GM18508 (cell line): ENCODE measurements at regions not wholly inside any gene's neighbourhood (a gene's known extent, or its start where the extent isn't known, plus 50 kb on each side); places are given as distances from the start of the nearest gene placed in this dataset.
"Not testable (repeated sequence)": the region's sequence is repeated elsewhere in the genome, so short reads cannot be mapped to it uniquely, and the experiment has no call there.

Source experiments
- ATAC-seq: cut with Tn5 transposase; IDR thresholded peaks from one replicate; pipeline ENCODE4 v1.9.1; 2021; ENCODE audit warnings: moderate number of reproducible peaks; ENCODE audit not compliant: insufficient read depth, unreplicated experiment

GRCh38 chr1:185483664-185484450 lies 166.8 kb upstream of the IVNS1ABP start:
- no peak for ATAC-seq

- ATAC-seq = no peak
Observed at GRCh38 chr1:185483217-185483616, 166.2 kb upstream of the IVNS1ABP start.

- ATAC-seq = no peak
Observed at GRCh38 chr1:185480545-185480944, 163.5 kb upstream of the IVNS1ABP start.

- ATAC-seq = no peak
Observed at GRCh38 chr1:185479796-185480195, 162.8 kb upstream of the IVNS1ABP start.

- no peak for ATAC-seq
Observed at GRCh38 chr1:185478877-185479276, 161.8 kb upstream of the IVNS1ABP start.

GRCh38 chr1:185477638-185478580 lies 160.9 kb upstream of the IVNS1ABP start:
- ATAC-seq = no peak

GRCh38 chr1:185474440-185475149 lies 157.6 kb upstream of the IVNS1ABP start:
- no peak for ATAC-seq

- no peak for ATAC-seq
Observed at GRCh38 chr1:185473186-185473585, 156.1 kb upstream of the IVNS1ABP start.

GRCh38 chr1:185468626-185469025 lies 151.6 kb upstream of the IVNS1ABP start:
- ATAC-seq = no peak

GRCh38 chr1:185467122-185467521 lies 150.1 kb upstream of the IVNS1ABP start:
- ATAC-seq = no peak

GRCh38 chr1:185464777-185465176 lies 147.7 kb upstream of the IVNS1ABP start:
- ATAC-seq = no peak

GRCh38 chr1:185463433-185463832 lies 146.4 kb upstream of the IVNS1ABP start:
- no peak for ATAC-seq

- no peak for ATAC-seq
Observed at GRCh38 chr1:185463011-185463410, 146.0 kb upstream of the IVNS1ABP start.

GRCh38 chr1:185460723-185461122 lies 143.7 kb upstream of the IVNS1ABP start:
- not testable (repeated sequence) for ATAC-seq

GRCh38 chr1:185459141-185459540 lies 142.1 kb upstream of the IVNS1ABP start:
- ATAC-seq = no peak

GRCh38 chr1:185458670-185459069 lies 141.6 kb upstream of the IVNS1ABP start:
- no peak for ATAC-seq

GRCh38 chr1:185453496-185454192 lies 136.6 kb upstream of the IVNS1ABP start:
- ATAC-seq = no peak

- no peak for ATAC-seq
Observed at GRCh38 chr1:185450917-185451316, 133.9 kb upstream of the IVNS1ABP start.

GRCh38 chr1:185450060-185450788 lies 133.2 kb upstream of the IVNS1ABP start:
- no peak for ATAC-seq
